ENCODE measurements at regions not wholly inside any gene's neighbourhood (a gene's known extent, or its start where the extent isn't known, plus 50 kb on each side); places are given as distances from the start of the nearest gene placed in this dataset.
"Not testable (repeated sequence)": the region's sequence is repeated elsewhere in the genome, so short reads cannot be mapped to it uniquely, and the experiment has no call there.

DNA sequence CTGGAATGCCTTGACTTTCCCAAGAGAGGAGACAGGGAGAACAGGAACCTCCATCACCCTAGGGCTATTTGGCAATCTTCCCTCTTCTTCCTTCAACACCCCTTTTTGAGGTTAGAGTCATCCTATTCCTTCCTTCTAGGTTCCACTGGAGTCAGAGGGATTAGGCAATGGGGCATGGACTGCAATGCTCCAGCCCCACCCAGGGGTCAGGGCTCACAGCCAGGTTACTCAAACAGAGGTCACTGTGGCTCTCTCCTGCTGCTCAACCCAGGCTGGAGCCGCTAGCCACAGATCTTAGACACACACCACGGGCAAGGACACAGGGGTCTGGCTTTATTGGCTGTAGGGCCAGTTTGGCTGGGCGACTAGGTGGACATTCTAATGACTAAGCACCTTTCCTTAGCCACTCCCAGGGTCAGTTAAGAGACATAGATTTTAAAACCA lies 145.5 kb upstream of the NRIP1 start:
- Mint-ChIP-seq H3K4me1 (peaks cover 32% of the 10 kb centered on the region), H3K4me3 (no peak overlapping the region), H3K27ac (no peak overlapping the region), H3K9me3 (no peaks in the 10 kb centered on the region), H3K36me3 (ENCODE audit: low read depth) (no peaks in the 10 kb centered on the region), H3K27me3 (peaks cover 19% of the 10 kb centered on the region)
- no peak for DNase-seq
- TF ChIP-seq, protein P1, sequence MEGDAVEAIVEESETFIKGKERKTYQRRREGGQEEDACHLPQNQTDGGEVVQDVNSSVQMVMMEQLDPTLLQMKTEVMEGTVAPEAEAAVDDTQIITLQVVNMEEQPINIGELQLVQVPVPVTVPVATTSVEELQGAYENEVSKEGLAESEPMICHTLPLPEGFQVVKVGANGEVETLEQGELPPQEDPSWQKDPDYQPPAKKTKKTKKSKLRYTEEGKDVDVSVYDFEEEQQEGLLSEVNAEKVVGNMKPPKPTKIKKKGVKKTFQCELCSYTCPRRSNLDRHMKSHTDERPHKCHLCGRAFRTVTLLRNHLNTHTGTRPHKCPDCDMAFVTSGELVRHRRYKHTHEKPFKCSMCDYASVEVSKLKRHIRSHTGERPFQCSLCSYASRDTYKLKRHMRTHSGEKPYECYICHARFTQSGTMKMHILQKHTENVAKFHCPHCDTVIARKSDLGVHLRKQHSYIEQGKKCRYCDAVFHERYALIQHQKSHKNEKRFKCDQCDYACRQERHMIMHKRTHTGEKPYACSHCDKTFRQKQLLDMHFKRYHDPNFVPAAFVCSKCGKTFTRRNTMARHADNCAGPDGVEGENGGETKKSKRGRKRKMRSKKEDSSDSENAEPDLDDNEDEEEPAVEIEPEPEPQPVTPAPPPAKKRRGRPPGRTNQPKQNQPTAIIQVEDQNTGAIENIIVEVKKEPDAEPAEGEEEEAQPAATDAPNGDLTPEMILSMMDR (IDR thresholded peaks at IDR 0.05): no peak
- ChIA-PET POLR2A (no interaction called here), CTCF (no interaction called here)
- ATAC-seq (ENCODE audit: low read depth): no peak
- intact Hi-C loops (cut with micrococcal nuclease): no loop called here

DNA sequence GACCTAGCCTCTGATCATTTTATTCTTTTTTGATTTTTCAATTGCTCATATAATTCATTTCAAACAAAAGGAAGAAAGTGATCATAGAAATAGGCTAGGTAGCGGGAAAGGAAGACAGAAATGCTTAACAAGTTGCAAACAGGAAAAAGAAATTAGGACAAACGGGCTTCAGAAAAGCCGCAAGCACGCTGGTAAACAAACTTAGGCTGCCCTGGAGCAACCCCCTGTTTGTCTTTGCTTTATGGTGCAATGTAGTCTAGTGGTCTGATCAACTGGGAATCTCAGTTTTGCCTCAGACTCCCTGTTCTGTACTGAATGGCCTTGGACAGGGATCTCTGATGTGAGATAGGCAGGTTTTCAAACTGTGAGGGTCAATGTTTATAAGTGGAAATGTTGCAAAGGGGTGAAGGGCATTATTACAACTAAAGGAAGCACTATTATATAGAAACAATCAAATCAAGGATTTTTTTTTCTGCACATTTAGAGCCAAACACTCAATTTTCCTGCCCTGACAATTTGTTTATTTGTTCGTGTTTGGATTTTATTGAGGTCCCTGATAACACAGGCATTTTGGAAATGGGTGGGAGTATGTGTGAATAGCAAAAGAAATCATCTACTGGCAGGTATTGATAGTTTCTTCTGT lies 146.8 kb upstream of the NRIP1 start:
- ChIA-PET POLR2A (no interaction called here), CTCF (no interaction called here)
- Mint-ChIP-seq H3K27ac (no peak overlapping the region), H3K4me3 (no peak overlapping the region), H3K27me3 (peaks cover 15% of the 10 kb centered on the region), H3K36me3 (ENCODE audit: low read depth) (no peaks in the 10 kb centered on the region), H3K4me1 (peaks cover 24% of the 10 kb centered on the region), H3K9me3 (no peaks in the 10 kb centered on the region)
- TF ChIP-seq, protein P1 (IDR thresholded peaks at IDR 0.05): no peak
- no peak for DNase-seq
- ATAC-seq (ENCODE audit: low read depth): no peak
- intact Hi-C loops (cut with micrococcal nuclease): no loop called here

- Mint-ChIP-seq H3K36me3 (ENCODE audit: low read depth) (no peaks in the 10 kb centered on the region), H3K9me3 (no peaks in the 10 kb centered on the region), H3K27ac (no peak overlapping the region), H3K4me3 (no peak overlapping the region), H3K4me1 (peaks cover 19% of the 10 kb centered on the region), H3K27me3 (peaks cover 12% of the 10 kb centered on the region)
- TF ChIP-seq, protein P1 (IDR thresholded peaks at IDR 0.05): no peak
- ATAC-seq (ENCODE audit: low read depth) (no peak), DNase-seq (no peak)
- POLR2A ChIA-PET: no interaction called here
- CTCF ChIA-PET: no interaction called here
- intact Hi-C loops (cut with micrococcal nuclease): no loop called here
Observed at GRCh38 chr21:15212206-15212605, 147.4 kb upstream of the NRIP1 start.

DNA sequence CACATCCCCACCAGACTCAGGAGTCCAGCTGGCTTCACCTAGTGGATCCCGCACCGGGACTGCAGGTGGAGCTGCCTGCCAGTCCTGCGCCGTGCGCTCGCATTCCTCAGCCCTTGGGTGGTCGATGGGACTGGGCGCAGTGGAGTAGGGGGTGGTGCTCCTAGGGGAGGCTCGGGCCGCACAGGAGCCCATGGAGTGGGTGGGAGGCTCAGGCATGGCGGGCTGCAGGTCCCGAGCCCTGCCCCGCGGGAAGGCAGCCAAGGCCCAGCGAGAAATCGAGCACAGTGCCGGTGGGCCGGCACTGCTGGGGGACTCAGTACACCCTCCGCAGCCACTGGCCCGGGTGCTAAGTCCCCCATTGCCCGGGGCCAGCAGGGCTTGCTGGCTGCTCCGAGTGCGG lies 153.7 kb upstream of the NRIP1 start:
- H3K27ac Mint-ChIP-seq: not testable (repeated sequence)

DNA sequence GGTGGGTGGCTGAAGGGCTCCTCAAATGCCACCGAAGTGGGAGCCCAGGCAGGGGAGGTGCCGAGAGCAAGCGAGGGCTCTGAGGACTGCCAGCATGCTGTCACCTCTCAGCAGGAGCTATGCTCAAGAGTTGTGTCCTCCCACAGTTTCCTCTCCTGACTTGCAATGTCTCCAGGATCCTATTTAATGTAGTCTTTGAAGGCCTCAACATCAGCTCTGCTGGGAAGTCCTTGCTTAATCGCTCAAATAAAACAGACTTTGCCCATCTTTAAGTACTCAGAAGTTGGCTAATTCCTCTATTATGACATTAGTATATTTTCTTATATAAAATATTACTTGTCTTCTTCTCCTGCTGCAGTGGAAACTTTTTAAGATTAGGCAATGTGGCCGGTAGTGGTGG lies 154.2 kb upstream of the NRIP1 start:
- no peak for DNase-seq
- POLR2A ChIA-PET: no interaction called here
- Mint-ChIP-seq H3K27me3 (no peaks in the 10 kb centered on the region), H3K27ac (no peak overlapping the region), H3K4me3 (no peak overlapping the region), H3K36me3 (ENCODE audit: low read depth) (no peaks in the 10 kb centered on the region), H3K4me1 (peaks cover 11% of the 10 kb centered on the region), H3K9me3 (no peaks in the 10 kb centered on the region)
- intact Hi-C loops (cut with micrococcal nuclease): no loop called here
- TF ChIP-seq, protein P1 (IDR thresholded peaks at IDR 0.05): no peak
- no peak for ATAC-seq (ENCODE audit: low read depth)
- CTCF ChIA-PET: no interaction called here

More for the DNA sequence above, 153.7 kb upstream of the NRIP1 start:
- CTCF ChIA-PET; H3K36me3 Mint-ChIP-seq (ENCODE audit: low read depth); H3K4me3 Mint-ChIP-seq; ATAC-seq (ENCODE audit: low read depth); POLR2A ChIA-PET; DNase-seq; intact Hi-C loops (cut with micrococcal nuclease); H3K9me3 Mint-ChIP-seq; H3K27me3 Mint-ChIP-seq: not testable (repeated sequence)
- H3K4me1 Mint-ChIP-seq: peaks cover 11% of the 10 kb centered on the region

GRCh38 chr21:15219894-15220293 lies 155.1 kb upstream of the NRIP1 start:
- Mint-ChIP-seq H3K9me3 (no peaks in the 10 kb centered on the region), H3K4me3 (no peak overlapping the region), H3K36me3 (ENCODE audit: low read depth) (no peaks in the 10 kb centered on the region), H3K27ac (no peak overlapping the region), H3K27me3 (no peaks in the 10 kb centered on the region), H3K4me1 (peaks cover 11% of the 10 kb centered on the region)
- ChIA-PET POLR2A (no interaction called here), CTCF (no interaction called here)
- intact Hi-C loops (cut with micrococcal nuclease): no loop called here
- TF ChIP-seq, protein P1 (IDR thresholded peaks at IDR 0.05): no peak
- DNase-seq (no peak), ATAC-seq (ENCODE audit: low read depth) (no peak)

All from activated B cell treated with CpG ODN at 0.5 μM for 24 hours (primary cell).